SIG-M5 (cell line): ENCODE measurements at regions not wholly inside any gene's neighbourhood (a gene's known extent, or its start where the extent isn't known, plus 50 kb on each side); places are given as distances from the start of the nearest gene placed in this dataset.
"Not testable (repeated sequence)": the region's sequence is repeated elsewhere in the genome, so short reads cannot be mapped to it uniquely, and the experiment has no call there.

ENCODE experiments used
- DNase-seq: peaks from one replicate; lab custom pipeline; 2025; lab: John Stamatoyannopoulos, UW

DNA sequence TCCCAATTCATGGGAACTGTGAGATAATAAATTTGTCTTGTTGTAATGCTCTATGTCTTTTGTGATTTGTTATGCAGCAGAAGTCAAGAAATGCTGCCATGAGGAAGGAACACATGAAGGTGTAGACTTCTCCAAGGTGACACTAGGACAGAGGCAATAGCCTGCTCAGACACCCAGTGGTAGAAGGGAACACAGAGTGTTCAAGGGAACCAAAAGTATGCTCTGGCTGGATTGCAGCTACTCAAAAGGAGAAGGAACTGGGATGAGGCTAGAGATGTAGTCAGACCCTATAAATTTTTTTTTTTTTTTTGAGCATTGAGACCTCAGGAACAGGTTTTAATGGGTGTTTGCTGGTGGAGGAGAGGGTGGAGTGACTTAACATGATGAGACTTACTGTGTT is 232.5 kb downstream of the PARP8 start:
- DNase-seq, result no peak

DNA sequence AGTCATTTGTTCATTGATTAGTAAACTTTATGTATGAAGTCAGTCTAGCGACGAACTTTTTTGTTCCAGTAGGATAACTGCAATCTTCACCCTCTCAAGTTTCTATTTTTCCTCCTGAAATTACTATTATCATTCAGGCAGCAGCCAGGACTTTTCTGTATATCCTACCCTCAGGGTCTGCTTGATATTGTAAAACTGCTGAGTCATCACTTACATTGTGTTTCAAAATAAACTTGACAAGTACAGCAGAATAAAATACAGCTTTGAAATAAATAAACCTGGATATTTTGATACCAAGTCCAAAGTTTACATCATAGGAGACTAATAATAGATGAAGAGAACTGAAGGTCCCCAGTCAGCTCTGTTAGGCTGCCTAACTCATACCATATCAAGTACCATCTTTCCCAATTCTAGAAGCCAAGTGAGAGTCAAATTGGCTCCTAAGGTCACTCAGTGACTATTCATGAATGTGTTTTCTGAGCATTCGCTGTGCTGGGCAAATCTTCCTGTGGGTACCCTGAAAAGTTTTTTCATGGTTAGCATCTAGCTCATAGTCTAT is 234.6 kb downstream of the PARP8 start:
- DNase-seq, result no peak

DNA sequence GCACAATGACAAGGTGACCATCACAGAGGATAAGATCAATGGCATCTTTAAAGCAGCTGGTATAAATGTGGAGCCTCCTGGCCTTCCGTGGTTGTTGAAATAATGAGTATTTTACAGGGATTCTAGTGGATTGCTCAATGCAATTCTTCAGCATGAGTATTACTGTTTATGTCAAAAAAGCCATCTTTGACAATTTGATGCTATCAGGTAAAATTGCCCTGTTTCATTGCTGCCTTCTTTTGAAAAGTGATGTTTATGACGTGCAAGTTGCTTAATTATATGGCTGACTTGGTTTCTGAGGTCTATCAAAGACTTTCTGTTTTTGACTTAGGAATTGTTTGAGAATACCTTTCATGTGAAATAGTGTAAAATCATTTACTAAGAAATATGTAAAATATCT is 237.2 kb downstream of the PARP8 start:
- no peak for DNase-seq

DNA sequence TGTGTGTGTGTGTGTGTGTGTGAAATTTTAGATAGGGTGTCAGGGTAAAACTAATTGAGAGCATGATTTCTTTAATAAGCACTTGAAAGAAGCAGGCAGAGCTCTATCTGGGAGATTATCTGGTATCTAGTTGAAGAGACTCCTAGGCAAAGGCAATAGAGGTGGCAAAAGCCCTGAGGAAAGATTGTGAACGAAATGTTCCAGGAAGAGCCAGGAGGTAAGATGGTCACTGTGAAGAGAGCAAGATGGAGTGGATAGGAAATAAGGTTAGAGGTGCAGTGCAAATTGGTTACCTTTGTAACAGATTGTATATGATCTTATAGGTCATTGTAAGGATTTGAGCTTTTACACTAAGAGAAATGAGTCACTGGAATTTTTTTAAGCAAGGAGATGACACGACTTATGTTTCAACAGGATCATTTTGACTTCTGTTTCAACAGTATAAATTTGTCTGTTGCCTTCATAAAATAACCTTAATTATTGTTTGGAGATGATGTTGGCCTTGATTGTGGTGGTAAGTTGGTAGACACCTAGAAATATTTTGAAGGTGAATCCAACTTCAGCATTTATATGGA is 239.6 kb downstream of the PARP8 start:
- DNase-seq, result no peak

DNA sequence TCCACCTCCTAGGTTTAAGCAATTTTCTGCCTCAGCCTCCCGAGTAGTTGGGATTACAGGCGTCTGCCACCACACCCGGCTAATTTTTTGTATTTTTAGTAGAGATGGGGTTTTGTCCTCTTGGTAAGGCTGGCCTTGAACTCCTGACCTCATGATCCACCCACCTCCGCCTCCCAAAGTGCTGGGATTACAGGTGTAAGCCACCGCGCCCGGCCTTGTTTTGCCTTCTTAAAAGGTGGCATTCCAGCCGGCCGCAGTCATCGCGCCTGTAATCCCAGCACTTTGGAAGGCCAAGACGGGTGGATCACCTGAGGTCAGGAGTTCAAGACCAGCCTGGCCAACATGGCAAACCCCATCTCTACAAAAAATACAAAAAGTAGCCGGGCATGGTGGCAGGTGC is 253.7 kb downstream of the PARP8 start:
- DNase-seq, result not testable (repeated sequence)

DNA sequence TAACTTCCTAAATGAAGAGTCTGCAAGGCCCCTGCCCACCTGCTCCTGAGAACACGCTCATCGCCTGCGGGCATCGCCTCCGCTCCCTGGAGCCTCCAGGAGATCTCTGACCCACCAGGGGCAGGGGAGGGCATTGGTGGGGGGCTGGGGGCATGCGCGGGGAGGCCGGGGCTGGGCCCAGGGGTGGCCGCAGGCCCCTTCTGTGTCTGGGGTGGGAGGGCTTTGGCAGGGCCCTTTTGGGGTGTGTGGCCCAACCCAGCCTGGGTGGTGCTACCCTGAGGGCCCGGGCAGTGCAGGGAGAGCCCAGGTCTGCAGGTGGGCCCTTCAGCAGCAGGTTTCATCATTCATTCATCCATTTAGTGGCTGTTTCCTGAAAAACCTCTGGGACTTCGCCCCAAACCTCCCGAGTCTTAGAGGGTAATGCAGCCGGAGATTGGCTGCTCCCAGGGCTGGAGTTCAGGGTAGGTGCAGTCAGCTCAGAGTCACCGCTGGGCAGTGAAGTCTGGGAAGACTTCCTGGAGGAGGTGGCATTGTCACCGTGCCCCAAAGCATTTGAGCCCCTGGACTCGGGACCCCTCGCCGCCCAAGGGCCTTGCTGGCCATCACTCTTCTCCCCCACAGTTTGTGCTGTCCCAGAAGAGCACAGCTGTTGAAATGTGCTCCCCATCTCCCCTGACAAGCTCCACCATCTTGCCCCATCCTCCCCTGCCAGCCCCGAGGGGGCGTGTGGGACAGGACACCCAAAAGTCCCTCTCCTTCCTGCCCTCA is 255.1 kb downstream of the PARP8 start:
- DNase-seq, result no peak

DNA sequence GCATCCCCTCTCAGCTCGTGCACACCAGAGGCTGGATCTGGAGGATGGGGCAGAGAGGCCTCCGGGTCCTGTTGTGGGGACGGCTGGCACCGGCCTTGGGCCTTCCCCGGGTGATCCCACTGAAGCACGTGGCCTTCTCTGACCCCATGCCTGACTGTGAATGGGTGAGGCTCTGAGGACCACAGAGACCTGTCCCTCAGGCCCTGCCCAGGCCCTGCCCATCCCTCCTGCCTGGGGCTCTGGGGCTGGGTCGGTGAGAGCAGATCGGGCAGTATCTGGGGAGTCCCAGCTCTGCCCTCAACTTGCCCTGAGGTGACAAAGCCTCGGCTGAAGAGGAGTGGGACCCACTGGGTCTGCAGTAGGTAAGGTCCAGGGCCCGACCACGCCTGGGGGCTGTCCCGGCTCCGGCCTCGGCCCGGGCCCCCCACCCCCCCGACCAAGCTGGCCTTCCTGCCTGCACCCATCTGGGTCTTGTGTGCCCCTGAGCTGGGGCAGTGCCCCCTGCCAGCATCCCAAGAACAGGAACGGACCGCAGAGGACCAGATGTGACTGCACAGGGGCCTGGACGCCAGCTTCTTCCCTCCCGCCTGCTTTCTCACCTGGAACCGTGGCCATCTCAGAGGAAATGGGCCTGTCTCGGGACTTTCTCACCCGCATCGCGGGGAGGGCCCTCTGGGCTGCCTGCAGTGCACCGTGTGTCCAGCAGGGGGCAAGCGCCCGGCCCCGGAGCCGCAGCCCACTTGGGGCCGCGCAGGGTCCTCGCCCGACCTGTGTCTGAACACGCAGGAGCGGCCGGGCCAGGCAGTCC is 255.9 kb downstream of the PARP8 start:
- not testable (repeated sequence) for DNase-seq

DNA sequence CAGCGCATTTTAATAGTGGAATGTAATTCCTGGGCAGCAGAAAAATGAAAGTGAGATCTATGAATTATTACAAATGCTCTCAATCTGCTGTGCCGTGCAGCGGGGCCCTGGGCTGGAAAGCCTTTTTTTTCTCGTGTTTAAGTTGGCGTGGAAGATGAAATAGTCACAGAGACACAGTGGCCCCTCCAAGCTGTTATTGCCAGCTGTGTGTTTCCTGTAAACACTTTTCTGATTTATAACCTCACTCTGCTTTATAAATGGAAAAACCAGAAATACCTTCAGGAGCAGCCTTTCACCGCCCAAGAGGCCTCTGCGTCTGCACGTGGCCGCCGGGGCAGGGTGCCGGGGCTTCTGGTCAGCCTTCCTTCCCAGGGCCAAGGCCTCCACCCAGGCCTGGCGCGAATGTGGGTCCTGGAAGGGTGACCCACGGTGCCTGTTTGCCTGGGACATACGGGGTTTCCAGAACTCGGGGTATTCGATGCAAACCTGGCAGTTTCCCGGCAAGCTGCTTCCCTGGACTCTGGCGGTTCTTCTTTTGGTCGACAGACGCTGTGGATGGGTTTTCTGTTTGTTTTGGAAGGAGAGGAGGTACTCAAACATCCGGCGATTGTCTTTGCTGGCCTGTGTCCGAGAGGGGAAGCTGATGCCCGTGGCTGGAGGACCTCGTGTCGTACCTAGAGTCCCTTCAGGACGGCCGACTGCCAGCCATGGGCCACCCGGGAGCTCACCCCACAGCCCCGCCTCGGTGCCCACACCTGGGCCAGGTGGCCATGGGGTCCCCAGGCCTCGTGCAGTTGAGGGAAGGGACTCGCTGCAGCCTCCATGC is 256.7 kb downstream of the PARP8 start:
- DNase-seq, result no peak

DNA sequence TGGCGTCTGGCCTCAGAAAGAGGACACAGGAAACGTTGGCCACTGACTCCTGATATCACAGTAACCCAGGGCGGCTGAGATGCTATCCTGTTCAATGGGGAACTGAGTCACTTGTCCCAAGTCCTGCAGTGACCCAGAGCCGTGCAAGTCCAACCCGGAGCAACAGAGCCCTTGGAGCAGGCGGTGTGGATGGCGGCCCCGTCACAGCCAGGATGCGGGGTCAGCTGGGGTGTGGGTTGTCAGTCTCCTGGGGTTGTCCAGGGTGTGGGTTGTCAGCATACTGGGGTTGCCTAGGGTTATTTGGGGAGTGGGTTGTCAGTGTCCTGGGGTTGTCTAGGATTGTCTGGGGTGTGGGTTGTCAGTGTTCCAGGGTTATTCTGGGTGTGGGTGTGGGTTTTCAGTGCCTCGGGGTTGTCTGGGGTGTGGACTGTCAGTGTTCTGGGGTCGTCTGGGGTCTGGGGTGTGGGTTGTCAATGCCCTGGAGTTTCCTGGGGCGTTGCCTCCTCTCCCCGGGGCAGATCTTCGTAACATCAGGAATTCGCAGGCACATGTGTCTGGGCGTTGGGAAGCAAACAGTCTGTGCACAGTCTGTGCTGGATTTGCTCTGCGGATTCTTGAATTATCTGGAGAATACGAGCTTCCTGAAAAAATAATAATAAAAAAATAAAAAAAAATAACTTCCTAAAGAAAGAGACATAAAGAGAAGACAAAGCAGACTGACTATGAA is 257.5 kb downstream of the PARP8 start:
- DNase-seq, result no peak

DNA sequence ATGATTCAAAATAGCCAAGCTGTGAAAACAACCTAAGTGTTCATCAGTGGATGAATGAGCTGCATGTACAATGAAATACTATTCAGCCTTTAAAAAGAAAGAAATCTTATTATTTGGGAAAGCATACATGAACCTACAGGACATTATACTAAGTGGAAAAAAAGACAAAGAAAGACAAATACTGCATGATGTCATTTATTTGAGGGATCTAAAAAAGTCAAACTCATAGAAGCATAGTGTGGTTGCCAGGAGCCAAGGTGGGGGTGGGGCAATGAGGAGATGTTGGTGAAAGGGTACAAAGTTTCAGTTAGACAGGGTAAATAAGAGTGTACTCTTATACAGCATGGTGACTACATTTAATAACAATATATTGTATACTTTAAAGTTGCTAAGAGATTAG is 261.5 kb downstream of the PARP8 start:
- no peak for DNase-seq

DNA sequence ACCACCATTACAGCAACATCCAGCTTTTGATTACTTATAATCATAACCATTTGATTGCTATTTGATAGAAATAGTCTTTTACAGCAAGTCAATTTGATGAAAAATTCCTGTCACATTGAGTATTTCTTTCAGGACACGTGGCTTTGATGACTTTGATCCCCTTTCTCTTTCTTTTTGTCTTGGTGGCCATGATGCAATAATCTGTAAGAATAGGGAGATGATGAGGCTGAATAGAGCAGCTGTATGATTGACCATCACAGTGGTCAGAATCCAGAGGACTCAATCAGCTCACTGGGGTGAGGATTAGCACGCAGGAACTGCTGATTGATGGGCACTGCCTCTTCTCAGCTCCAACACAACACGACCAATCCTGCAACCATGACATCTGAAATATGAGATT is 262.7 kb downstream of the PARP8 start:
- DNase-seq, result no peak

DNA sequence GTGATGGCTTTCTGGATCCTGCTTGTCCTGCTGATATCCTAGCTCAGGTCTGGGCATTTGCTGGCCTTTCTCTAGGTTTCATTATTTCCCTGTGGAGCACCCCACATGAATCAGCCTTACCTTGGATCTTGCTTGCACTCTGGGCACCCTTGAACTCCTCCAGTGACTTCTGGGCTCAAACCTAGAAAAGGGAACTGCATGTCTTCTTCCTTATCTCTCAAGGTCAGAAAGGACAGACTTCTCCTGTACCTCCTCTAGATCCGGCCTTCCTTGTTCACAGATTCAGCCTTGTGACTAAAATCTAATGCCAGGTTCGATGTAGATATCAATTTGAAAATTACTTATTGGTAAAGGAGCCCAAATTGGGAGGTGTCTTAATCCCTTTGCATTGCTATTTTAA is 267.9 kb downstream of the PARP8 start:
- no peak for DNase-seq

DNA sequence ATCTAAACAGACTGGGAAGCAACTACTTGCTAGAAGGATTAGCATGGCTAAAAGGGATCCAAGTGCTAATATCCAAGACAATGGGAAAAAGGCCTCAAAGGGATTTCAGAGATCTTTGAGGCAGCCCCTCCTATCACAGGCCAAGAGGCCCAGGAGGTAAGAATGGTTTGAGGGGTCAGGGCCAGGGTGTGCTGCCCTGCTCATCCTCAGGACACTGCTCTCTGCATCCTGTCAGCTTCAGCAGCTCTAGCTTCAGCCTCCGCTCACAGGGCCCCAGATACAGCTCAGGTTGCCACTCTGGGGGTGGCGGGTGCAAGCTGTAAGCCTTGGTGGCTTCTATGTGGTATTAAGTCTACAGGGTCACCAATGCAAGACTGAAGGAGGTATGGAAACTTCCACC is 278.7 kb downstream of the PARP8 start:
- DNase-seq, result no peak

DNA sequence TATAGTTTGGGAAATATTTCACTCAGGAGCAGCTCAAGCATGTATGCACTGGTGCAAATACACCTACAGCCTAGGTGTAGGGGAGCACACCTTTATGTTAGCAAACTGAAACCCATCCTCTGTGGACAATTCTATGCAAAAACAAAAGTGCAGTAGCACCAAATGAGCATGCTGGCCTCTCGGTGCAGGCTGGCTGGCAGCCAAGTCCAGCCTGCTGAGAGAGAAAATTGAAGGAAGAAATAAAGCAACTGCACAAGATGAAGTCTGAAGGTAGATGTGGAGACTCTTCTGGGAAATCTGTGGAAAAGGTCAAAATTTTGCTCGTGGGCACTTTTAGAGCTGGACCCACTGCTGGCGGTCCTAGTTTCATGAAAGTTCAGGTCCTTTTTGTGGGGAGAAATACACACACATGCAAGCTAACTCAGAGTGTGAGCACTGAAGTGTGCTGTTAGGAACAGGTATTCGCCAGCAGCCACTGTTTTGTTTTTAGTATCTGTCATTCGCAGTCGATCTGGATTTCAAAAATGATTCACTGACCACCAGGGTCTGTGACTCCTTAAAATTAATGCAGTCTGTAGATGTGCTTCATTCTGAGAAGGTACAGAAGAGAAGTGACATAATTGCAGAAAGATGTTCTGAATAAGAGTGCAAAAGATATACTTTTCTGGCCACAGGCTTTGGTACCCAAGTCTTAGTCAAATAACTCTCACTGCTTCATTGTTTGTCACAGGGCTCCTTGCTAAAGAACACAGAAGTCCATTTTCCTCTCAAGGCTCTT is 281.7 kb downstream of the PARP8 start:
- no peak for DNase-seq

DNA sequence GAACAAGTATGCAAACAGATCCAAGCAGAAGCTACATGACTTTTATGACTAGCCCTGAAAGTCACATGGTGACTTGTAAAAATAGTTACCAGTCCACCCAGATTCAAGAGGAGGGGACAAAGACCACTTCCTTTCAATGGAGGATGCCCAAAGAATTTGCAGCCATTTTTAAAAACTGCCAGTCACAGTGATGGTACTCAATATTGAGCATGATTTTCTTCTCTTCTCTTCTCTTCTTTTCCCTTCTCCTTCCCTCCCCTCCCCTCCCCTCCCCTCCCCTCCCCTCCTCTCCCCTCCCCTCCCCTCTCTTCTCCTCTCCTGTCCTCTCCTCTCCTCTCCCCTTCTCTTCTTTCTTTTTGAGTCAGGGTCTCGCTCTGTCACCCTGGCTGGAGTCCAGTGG is 286.9 kb downstream of the PARP8 start:
- DNase-seq, result no peak

DNA sequence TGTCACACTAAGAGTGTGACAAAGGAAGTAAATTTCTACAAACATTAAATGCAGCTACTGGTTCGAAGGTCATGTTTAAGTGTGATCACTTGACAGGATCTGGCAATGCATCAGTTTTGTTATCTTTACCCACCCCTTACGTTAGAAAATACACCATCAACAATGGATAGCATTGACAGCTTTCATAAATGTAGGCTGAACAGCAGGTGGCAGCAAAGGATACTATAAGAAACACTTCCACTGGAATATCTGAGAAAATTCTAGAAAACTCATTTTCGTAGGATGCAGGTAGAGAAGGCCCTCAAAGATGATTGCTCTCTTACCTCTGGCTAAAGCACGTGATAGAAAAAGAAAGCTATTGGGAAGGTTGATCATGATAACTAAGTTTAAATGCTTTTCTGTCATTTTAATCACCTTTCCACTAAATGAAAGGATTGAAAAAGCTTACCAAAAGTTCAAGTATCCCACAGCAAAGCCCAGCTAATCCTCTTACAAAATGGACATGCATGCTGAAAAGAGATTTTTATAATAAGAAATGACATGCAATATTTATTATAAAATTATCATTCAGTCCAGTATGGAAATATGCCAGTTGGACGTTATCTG is 292.5 kb downstream of the PARP8 start:
- no peak for DNase-seq

DNA sequence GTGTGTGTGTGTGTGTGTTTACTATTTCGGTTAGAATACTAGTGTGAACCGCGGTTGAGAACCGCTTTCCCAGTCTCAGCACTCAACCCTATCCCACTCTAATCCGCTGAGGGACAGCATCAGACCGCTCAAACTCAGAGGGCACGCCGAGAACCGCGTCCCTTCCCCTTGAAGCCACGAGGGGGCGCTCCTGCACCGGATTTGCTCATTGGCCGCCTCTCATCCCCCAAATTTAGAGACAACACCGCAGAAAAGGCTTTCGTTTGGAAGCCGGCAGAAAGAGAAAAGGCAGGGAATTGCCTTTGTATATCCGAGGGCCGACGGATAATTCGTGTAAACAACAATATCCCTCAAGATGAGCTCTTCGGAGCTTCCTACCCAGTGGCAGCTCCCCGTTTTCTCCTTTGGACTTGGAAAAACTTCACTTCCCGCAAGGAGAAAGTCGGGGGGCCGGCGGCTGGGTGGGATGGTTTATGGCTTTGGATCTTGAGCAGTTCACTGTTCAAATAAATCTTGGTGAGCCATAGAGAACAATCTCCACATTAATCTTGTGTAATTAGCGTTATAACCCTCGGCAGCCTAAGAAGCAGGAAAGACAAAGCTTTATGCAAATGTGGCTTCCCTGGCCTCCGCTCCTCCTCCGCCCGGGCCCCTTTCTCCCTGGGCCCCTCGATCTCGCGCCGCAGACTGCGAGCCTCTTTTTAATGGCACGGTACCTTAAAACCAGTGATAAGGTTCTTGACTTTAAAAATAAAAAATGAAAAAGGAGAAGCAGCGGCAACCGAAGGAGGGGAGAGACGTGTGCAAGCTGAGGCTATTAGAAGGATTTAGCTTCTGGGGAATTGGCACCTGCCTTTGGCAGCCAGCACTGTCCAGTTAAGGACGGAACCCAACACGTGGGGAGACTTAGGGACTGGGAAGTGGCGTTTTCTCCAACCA is 296.8 kb downstream of the PARP8 start:
- peak; percentile 22 for DNase-seq

DNA sequence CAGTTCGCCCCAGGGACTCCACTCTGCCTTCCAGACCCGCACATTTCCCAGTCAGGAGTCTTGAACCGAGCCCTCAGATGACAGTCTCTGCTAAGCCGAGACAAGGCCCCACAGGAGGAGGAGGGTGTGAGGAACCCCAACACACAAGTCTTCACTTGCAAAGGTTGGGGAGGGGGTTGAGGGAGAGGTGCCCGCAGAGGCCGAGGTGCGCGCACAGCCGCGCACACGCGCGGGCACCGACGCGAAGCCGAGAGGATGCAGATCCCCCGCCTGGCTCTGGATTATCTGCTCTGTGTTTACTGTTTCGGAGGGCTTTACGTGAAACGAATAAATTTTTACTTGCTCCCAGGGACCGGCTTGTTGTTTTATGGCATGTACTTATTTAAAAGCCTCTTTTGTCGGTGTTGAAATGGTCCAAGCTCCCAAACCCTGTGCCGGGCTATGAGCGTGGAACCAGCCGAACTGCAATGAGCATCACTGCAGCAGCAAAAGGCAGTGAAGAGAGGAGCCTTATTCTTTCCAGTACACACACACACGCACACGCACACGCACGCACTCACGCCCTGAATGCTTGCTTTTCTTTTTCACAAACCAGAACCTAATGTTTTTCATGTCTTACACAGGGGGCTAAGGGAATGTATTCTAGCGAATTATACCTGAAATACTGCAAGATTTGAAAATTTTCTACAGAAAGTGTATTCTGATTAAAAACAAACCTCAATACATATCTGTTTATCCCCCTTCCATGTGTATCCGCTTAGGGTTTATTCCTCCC is 297.7 kb downstream of the PARP8 start:
- DNase-seq, result no peak
